ENCODE measurements at regions not wholly inside any gene's neighbourhood (a gene's known extent, or its start where the extent isn't known, plus 50 kb on each side); places are given as distances from the start of the nearest gene placed in this dataset.

DNA sequence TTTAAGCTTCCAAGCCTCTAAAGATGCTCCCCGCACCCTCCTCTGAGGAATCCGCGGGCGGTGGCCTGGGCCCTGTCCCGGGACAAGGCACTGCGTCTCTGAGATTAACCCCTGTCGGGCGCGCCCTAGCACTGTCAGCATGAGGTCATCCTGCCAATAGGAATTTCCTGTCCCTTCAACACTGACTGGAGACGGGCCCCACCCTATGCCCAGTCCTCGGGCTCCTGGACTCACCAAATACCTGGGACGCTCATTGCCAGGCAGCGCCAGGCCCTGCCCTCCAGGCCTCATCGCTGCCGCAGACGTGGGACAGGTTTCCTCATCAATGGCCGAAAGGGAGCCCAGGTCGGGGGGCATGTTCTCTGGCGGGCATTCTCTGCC lies 67.6 kb upstream of the SH3GL3 start:
- TF ChIP-seq, protein P1, sequence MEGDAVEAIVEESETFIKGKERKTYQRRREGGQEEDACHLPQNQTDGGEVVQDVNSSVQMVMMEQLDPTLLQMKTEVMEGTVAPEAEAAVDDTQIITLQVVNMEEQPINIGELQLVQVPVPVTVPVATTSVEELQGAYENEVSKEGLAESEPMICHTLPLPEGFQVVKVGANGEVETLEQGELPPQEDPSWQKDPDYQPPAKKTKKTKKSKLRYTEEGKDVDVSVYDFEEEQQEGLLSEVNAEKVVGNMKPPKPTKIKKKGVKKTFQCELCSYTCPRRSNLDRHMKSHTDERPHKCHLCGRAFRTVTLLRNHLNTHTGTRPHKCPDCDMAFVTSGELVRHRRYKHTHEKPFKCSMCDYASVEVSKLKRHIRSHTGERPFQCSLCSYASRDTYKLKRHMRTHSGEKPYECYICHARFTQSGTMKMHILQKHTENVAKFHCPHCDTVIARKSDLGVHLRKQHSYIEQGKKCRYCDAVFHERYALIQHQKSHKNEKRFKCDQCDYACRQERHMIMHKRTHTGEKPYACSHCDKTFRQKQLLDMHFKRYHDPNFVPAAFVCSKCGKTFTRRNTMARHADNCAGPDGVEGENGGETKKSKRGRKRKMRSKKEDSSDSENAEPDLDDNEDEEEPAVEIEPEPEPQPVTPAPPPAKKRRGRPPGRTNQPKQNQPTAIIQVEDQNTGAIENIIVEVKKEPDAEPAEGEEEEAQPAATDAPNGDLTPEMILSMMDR (IDR thresholded peaks at IDR 0.05), result no peak
- TF ChIP-seq POLR2A (IDR thresholded peaks at IDR 0.05), result no peak

Measured in testis (tissue), 2 donors.